Smooth muscle cell (in vitro differentiated cells): ENCODE measurements at regions not wholly inside any gene's neighbourhood (a gene's known extent, or its start where the extent isn't known, plus 50 kb on each side); places are given as distances from the start of the nearest gene placed in this dataset.
"Not testable (repeated sequence)": the region's sequence is repeated elsewhere in the genome, so short reads cannot be mapped to it uniquely, and the experiment has no call there.

Source experiments
- DNase-seq: peaks from one replicate; lab custom pipeline; 2025; ENCODE audit not compliant: unreplicated experiment; lab: John Stamatoyannopoulos, UW
- H2AFZ ChIP-seq: fragments of 200-600 bp; sonication (generic); 2 replicates; pipeline ENCODE4 v1.6.0; 2016; ENCODE audit warnings: antibody characterized with exemption, low read depth, mild to moderate bottlenecking
- H3F3A ChIP-seq: fragments of 200-600 bp; sonication (generic); 2 replicates; pipeline ENCODE4 v1.6.0; 2017; ENCODE audit warnings: antibody characterized with exemption, low read depth
- H3K27ac ChIP-seq: fragments of 200-600 bp; sonication (generic); 2 replicates; pipeline ENCODE4 v1.5.1; 2016; ENCODE audit warnings: low read depth, mild to moderate bottlenecking
- H3K27me3 ChIP-seq: fragments of 200-600 bp; sonication (generic); 2 replicates; pipeline ENCODE4 v1.6.1; 2016; ENCODE audit warnings: low read depth, mild to moderate bottlenecking
- H3K36me3 ChIP-seq: fragments of 200-600 bp; sonication (generic); 2 replicates; pipeline ENCODE4 v1.5.1; 2016; ENCODE audit warnings: low read depth
- H3K4me1 ChIP-seq: fragments of 200-600 bp; sonication (generic); 2 replicates; pipeline ENCODE4 v1.5.1; 2016; ENCODE audit warnings: low read depth
- H3K4me2 ChIP-seq: fragments of 200-600 bp; sonication (generic); 2 replicates; pipeline ENCODE4 v1.6.0; 2016; ENCODE audit warnings: mild to moderate bottlenecking
- H3K4me3 ChIP-seq: fragments of 200-600 bp; sonication (generic); 2 replicates; pipeline ENCODE4 v1.5.1; 2016; ENCODE audit warnings: mild to moderate bottlenecking
- H3K79me2 ChIP-seq: fragments of 200-600 bp; sonication (generic); 2 replicates; pipeline ENCODE4 v1.6.0; 2016; ENCODE audit warnings: low read depth, mild to moderate bottlenecking
- H3K9ac ChIP-seq: fragments of 200-600 bp; sonication (generic); 2 replicates; pipeline ENCODE4 v1.6.0; 2016; ENCODE audit warnings: low read depth
- H3K9me3 ChIP-seq: fragments of 200-600 bp; sonication (generic); replicated peaks from 2 replicates; pipeline ENCODE4 v1.5.1; 2016; ENCODE audit warnings: low read depth
- H4K20me1 ChIP-seq: fragments of 200-600 bp; sonication (generic); 2 replicates; pipeline ENCODE4 v1.6.0; 2016; ENCODE audit warnings: low read depth
- CTCF ChIP-seq: fragments of 200-600 bp; sonication (generic); IDR thresholded peaks from 2 replicates; pipeline ENCODE4 v1.5.1; 2017; ENCODE audit warnings: borderline replicate concordance, mild to moderate bottlenecking, antibody characterized with exemption; ENCODE audit not compliant: insufficient read depth, poor library complexity, severe bottlenecking
- WGBS: methylation state at CpG from one replicate; pipeline ENCODE4 v1.1.7; 2016; ENCODE audit warnings: low lambda C conversion rate; 5-methylcytosine and 5-hydroxymethylcytosine counted together

- Histone ChIP-seq H3K27me3 (peaks cover 4% of the 10 kb centered on the region), H3K9ac (no peak overlapping the region), H4K20me1 (no peaks in the 10 kb centered on the region), H3K4me1 (no peaks in the 10 kb centered on the region), H3K4me2 (no peak overlapping the region), H3K27ac (no peak overlapping the region), H3K9me3 (no peaks in the 10 kb centered on the region), H3K36me3 (no peaks in the 10 kb centered on the region), H3K4me3 (no peak overlapping the region), H2AFZ (no peak overlapping the region), H3K79me2 (no peaks in the 10 kb centered on the region), H3F3A (no peaks in the 10 kb centered on the region)
- no peak for DNase-seq
- WGBS = 19% methylated on average over 1 of the region's 1 CpG
- TF ChIP-seq CTCF = no peak
Observed at GRCh38 chr2:40658941-40659340, 207.1 kb upstream of the SLC8A1 start.

GRCh38 chr2:40665493-40666232, 213.8 kb upstream of the SLC8A1 start:
- Histone ChIP-seq H3K79me2 (no peaks in the 10 kb centered on the region), H3K4me2 (no peak overlapping the region), H3K27ac (no peak overlapping the region), H3K36me3 (no peaks in the 10 kb centered on the region), H3F3A (no peaks in the 10 kb centered on the region), H4K20me1 (no peaks in the 10 kb centered on the region), H3K9me3 (no peaks in the 10 kb centered on the region), H3K27me3 (no peaks in the 10 kb centered on the region), H3K4me3 (no peak overlapping the region), H3K9ac (no peak overlapping the region), H3K4me1 (no peaks in the 10 kb centered on the region), H2AFZ (no peak overlapping the region)
- no peak for TF ChIP-seq CTCF
- 87% methylated on average over 3 of the region's 3 CpGs for WGBS
- DNase-seq = no peak

- no peak for TF ChIP-seq CTCF
- Histone ChIP-seq H3K4me2 (no peak overlapping the region), H3K36me3 (no peaks in the 10 kb centered on the region), H3K27me3 (no peaks in the 10 kb centered on the region), H3K9ac (no peak overlapping the region), H3K4me3 (no peak overlapping the region), H4K20me1 (no peaks in the 10 kb centered on the region), H3K79me2 (no peaks in the 10 kb centered on the region), H3K4me1 (no peaks in the 10 kb centered on the region), H3K27ac (no peak overlapping the region), H3F3A (no peaks in the 10 kb centered on the region), H2AFZ (no peak overlapping the region), H3K9me3 (no peaks in the 10 kb centered on the region)
- DNase-seq = no peak
- 72% methylated on average over 4 of the region's 4 CpGs for WGBS
Observed at GRCh38 chr2:40666398-40666797, 214.5 kb upstream of the SLC8A1 start.

GRCh38 chr2:40668425-40668824, 216.5 kb upstream of the SLC8A1 start:
- H3K9me3 ChIP-seq = no peaks in the 10 kb centered on the region
- no peaks in the 10 kb centered on the region for H3F3A ChIP-seq
- H3K79me2 ChIP-seq = no peaks in the 10 kb centered on the region
- H3K27ac ChIP-seq = no peak overlapping the region
- H3K27me3 ChIP-seq = no peaks in the 10 kb centered on the region
- no peaks in the 10 kb centered on the region for H4K20me1 ChIP-seq
- H3K4me1 ChIP-seq = no peaks in the 10 kb centered on the region
- H3K36me3 ChIP-seq = no peaks in the 10 kb centered on the region
- H3K4me3 ChIP-seq = no peak overlapping the region
- no peak overlapping the region for H3K4me2 ChIP-seq
- H2AFZ ChIP-seq = no peak overlapping the region
- no peak for TF ChIP-seq CTCF
- H3K9ac ChIP-seq = no peak overlapping the region
- DNase-seq = no peak
- WGBS = 81% methylated on average over 3 of the region's 3 CpGs

GRCh38 chr2:40676134-40676790, 224.4 kb upstream of the SLC8A1 start:
- not testable (repeated sequence) for H3K4me2 ChIP-seq, H4K20me1 ChIP-seq, H3K27ac ChIP-seq, H3K27me3 ChIP-seq, DNase-seq, H3F3A ChIP-seq, H3K9me3 ChIP-seq, H2AFZ ChIP-seq, H3K79me2 ChIP-seq, H3K36me3 ChIP-seq, H3K4me3 ChIP-seq, H3K4me1 ChIP-seq, H3K9ac ChIP-seq
- WGBS = 82% methylated on average over 4 of the region's 4 CpGs
